MM.1S (cell line): ENCODE measurements at regions not wholly inside any gene's neighbourhood (a gene's known extent, or its start where the extent isn't known, plus 50 kb on each side); places are given as distances from the start of the nearest gene placed in this dataset.

ENCODE experiments used
- DNase-seq: peaks from one replicate; pipeline ENCODE4 v3.0.0-alpha.2; 2015
- H2AFZ ChIP-seq: fragments of 300-600 bp; sonication (generic); 2 replicates; pipeline ENCODE4 v1.6.0; 2016; ENCODE audit warnings: antibody characterized with exemption, low read length
- H3F3A ChIP-seq: fragments of 300-600 bp; sonication (generic); 2 replicates; pipeline ENCODE4 v1.6.1; 2016; ENCODE audit warnings: mild to moderate bottlenecking, antibody characterized with exemption, low read length, moderate library complexity, mixed read lengths; ENCODE audit not compliant: insufficient read depth
- H3K27ac ChIP-seq: fragments of 300-600 bp; sonication (generic); 2 replicates; pipeline ENCODE4 v1.5.1; 2016; ENCODE audit warnings: mild to moderate bottlenecking, low read length
- H3K27me3 ChIP-seq: fragments of 300-600 bp; sonication (generic); replicated peaks from 2 replicates; pipeline ENCODE4 v1.6.0; 2016; ENCODE audit warnings: low read length; ENCODE audit not compliant: insufficient read depth
- H3K36me3 ChIP-seq: fragments of 300-600 bp; sonication (generic); replicated peaks from 2 replicates; pipeline ENCODE4 v1.6.1; 2016; ENCODE audit warnings: mild to moderate bottlenecking, low read length, mixed read lengths; ENCODE audit not compliant: insufficient read depth
- H3K4me1 ChIP-seq: fragments of 300-600 bp; sonication (generic); 2 replicates; pipeline ENCODE4 v1.6.1; 2016; ENCODE audit warnings: low read length, mixed read lengths
- H3K4me2 ChIP-seq: fragments of 300-600 bp; sonication (generic); 2 replicates; pipeline ENCODE4 v1.6.0; 2016; ENCODE audit warnings: low read depth, low read length
- H3K4me3 ChIP-seq: fragments of 300-600 bp; sonication (generic); 2 replicates; pipeline ENCODE4 v1.5.1; 2016; ENCODE audit warnings: low read length, mixed read lengths
- H3K79me2 ChIP-seq: fragments of 300-600 bp; sonication (generic); 2 replicates; pipeline ENCODE4 v1.6.1; 2016; ENCODE audit warnings: mixed run types, low read length, mixed read lengths
- H3K9ac ChIP-seq: fragments of 300-600 bp; sonication (generic); 2 replicates; pipeline ENCODE4 v1.6.1; 2016; ENCODE audit warnings: low read length, mixed read lengths
- H3K9me2 ChIP-seq: fragments of 300-600 bp; sonication (generic); replicated peaks from 2 replicates; pipeline ENCODE4 v1.6.1; 2016; ENCODE audit warnings: mild to moderate bottlenecking, low read length, mixed read lengths; ENCODE audit not compliant: insufficient read depth
- H3K9me3 ChIP-seq: fragments of 300-600 bp; sonication (generic); replicated peaks from 2 replicates; pipeline ENCODE4 v1.6.1; 2016; ENCODE audit warnings: mild to moderate bottlenecking, low read length, mixed read lengths; ENCODE audit not compliant: insufficient read depth
- H4K20me1 ChIP-seq: fragments of 300-600 bp; sonication (generic); 2 replicates; pipeline ENCODE4 v1.6.1; 2016; ENCODE audit warnings: mild to moderate bottlenecking, low read length, moderate library complexity, mixed read lengths; ENCODE audit not compliant: insufficient read depth
- CTCF ChIP-seq: fragments of 300-600 bp; sonication (generic); IDR thresholded peaks from 2 replicates; pipeline ENCODE4 v1.5.1; 2016; ENCODE audit warnings: antibody characterized with exemption, low read length, mixed read lengths
- EZH2 ChIP-seq: fragments of 300-600 bp; sonication (generic); optimal IDR thresholded peaks from 2 replicates; pipeline ENCODE3; 2017; ENCODE audit warnings: low read depth, mild to moderate bottlenecking, antibody characterized with exemption, low read length, mixed read lengths
- EZH2phosphoT487 ChIP-seq: fragments of 300-600 bp; sonication (generic); IDR thresholded peaks from 2 replicates; pipeline ENCODE4 v1.6.1; 2018; ENCODE audit warnings: antibody characterized with exemption, low read length

GRCh38 chr16:26816266-26816665 is 250.5 kb upstream of the C16orf82 start:
- Histone ChIP-seq H3K9me2 (no peaks in the 10 kb centered on the region), H2AFZ (no peak overlapping the region), H3K4me1 (no peaks in the 10 kb centered on the region), H4K20me1 (no peaks in the 10 kb centered on the region), H3K9me3 (no peaks in the 10 kb centered on the region), H3K27ac (no peak overlapping the region), H3K9ac (no peak overlapping the region), H3K4me2 (no peak overlapping the region), H3K27me3 (no peaks in the 10 kb centered on the region), H3K36me3 (no peaks in the 10 kb centered on the region), H3K4me3 (no peak overlapping the region), H3K79me2 (no peaks in the 10 kb centered on the region), H3F3A (no peaks in the 10 kb centered on the region)
- TF ChIP-seq CTCF, result no peak
- TF ChIP-seq EZH2, result no peak
- no peak for TF ChIP-seq EZH2phosphoT487
- no peak for DNase-seq

- no peak for DNase-seq
- Histone ChIP-seq H3K4me2 (no peak overlapping the region), H2AFZ (no peak overlapping the region)
Measured at GRCh38 chr16:26816885-26817571, 249.7 kb upstream of the C16orf82 start.

GRCh38 chr16:26818393-26818792 is 248.3 kb upstream of the C16orf82 start:
- no peak for DNase-seq
- no peaks in the 10 kb centered on the region for H3F3A ChIP-seq
- H3K9me2 ChIP-seq, result no peaks in the 10 kb centered on the region
- TF ChIP-seq EZH2phosphoT487, result no peak
- TF ChIP-seq EZH2, result no peak
- no peak overlapping the region for H3K9ac ChIP-seq
- H2AFZ ChIP-seq, result no peak overlapping the region
- H3K79me2 ChIP-seq, result no peaks in the 10 kb centered on the region
- H3K27ac ChIP-seq, result no peak overlapping the region
- H3K4me1 ChIP-seq, result no peaks in the 10 kb centered on the region
- H3K9me3 ChIP-seq, result no peaks in the 10 kb centered on the region
- H3K4me2 ChIP-seq, result no peak overlapping the region
- no peaks in the 10 kb centered on the region for H4K20me1 ChIP-seq
- H3K27me3 ChIP-seq, result no peaks in the 10 kb centered on the region
- no peak overlapping the region for H3K4me3 ChIP-seq
- H3K36me3 ChIP-seq, result no peaks in the 10 kb centered on the region

More at GRCh38 chr16:26816885-26817571, 249.7 kb upstream of the C16orf82 start:
- no peaks in the 10 kb centered on the region for H3K9me3 ChIP-seq
- no peaks in the 10 kb centered on the region for H3F3A ChIP-seq
- H4K20me1 ChIP-seq, result no peaks in the 10 kb centered on the region
- no peak overlapping the region for H3K9ac ChIP-seq
- H3K4me3 ChIP-seq, result no peak overlapping the region
- H3K79me2 ChIP-seq, result no peaks in the 10 kb centered on the region
- TF ChIP-seq EZH2phosphoT487 (no peak), EZH2 (no peak), CTCF (no peak)
- H3K27ac ChIP-seq, result no peak overlapping the region
- no peaks in the 10 kb centered on the region for H3K36me3 ChIP-seq
- H3K27me3 ChIP-seq, result no peaks in the 10 kb centered on the region
- no peaks in the 10 kb centered on the region for H3K4me1 ChIP-seq
- no peaks in the 10 kb centered on the region for H3K9me2 ChIP-seq

- no peaks in the 10 kb centered on the region for H3K79me2 ChIP-seq
- H3F3A ChIP-seq, result no peaks in the 10 kb centered on the region
Measured at GRCh38 chr16:26824469-26824868, 242.3 kb upstream of the C16orf82 start.

More at GRCh38 chr16:26824469-26824868, 242.3 kb upstream of the C16orf82 start:
- TF ChIP-seq EZH2 (no peak), CTCF (no peak), EZH2phosphoT487 (no peak)
- no peak overlapping the region for H3K4me2 ChIP-seq
- H2AFZ ChIP-seq, result no peak overlapping the region
- no peak for DNase-seq
- H3K27ac ChIP-seq, result no peak overlapping the region
- H4K20me1 ChIP-seq, result no peaks in the 10 kb centered on the region
- no peaks in the 10 kb centered on the region for H3K27me3 ChIP-seq
- no peak overlapping the region for H3K4me3 ChIP-seq
- H3K9me2 ChIP-seq, result no peaks in the 10 kb centered on the region
- no peaks in the 10 kb centered on the region for H3K9me3 ChIP-seq
- H3K9ac ChIP-seq, result no peak overlapping the region
- H3K36me3 ChIP-seq, result no peaks in the 10 kb centered on the region
- H3K4me1 ChIP-seq, result no peaks in the 10 kb centered on the region
